Limb (tissue), 2 donors: ENCODE measurements at regions not wholly inside any gene's neighbourhood (a gene's known extent, or its start where the extent isn't known, plus 50 kb on each side); places are given as distances from the start of the nearest gene placed in this dataset.
A peak's percentile ranks its signal among the peaks of the same experiment; 100 is the strongest.

Experiments
- DNase-seq, 2 donors: peaks; one replicate each; pipeline ENCODE4 v3.0.0-alpha.2; 2016; ENCODE audit errors: extremely low spot score in 2 of 2

DNA sequence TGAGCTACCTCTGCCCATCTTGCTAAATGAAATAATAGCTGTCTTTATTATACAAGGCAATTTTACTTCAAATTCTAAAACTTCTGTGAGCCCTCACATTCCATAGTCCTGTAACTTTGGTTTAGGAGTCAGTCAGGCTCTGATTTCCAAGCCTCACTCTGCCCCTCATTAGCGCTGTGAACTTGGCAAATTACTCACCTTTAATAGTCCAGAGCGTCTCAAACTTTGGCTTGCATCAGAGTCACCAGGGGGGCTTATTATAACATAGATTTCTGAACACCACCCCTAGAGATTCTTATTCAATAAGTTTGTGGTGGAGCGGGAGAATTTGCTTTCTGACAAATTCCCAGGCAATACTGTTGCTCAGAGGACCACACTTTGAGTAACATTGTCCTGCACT, 126.2 kb upstream of the FGGY start:
- no peak for DNase-seq

DNA sequence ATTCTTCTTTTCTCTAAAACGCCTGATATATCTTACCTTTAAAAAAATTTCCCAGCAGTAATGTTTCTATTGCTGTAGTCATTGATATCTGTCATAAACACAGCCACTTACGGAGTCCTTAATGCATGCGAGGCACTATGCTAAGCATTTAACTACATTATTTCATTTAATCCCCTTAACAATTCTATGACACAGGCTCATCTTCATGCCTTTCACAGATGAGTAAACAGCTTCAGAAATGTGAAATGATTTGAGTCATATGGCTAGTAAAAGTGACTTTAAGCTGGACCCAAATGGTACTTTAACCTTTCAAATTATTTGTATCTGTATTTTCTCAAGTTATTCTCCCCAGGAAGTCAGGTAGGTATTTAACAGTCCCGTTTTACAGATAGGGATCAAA, 125.1 kb upstream of the FGGY start:
- DNase-seq, result no peak

- DNase-seq, result no peak
Observed at GRCh38 chr1:59172693-59173092, 124.2 kb upstream of the FGGY start.

DNA sequence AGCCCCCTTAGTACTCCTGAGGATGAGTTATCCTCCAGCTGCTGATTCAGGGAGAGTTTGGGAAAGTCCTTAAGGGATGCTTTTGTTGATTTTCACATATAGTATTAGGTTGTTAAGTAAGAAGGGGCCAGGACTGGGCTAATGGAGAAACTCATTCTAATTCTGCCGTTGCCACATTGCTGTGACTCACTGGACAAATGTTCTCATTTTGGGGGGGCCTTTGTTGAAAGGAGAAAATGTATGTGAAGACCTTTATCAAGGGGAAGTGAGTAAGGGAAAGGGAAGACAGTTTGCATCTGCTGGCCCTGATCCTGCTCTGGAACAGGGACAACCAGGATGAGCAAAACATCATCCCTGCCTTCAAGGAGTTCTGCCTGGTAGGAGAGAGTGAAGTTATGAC, 123.2 kb upstream of the FGGY start:
- no peak for DNase-seq

GRCh38 chr1:59176471-59176870, 120.4 kb upstream of the FGGY start:
- no peak for DNase-seq

GRCh38 chr1:59177756-59178155, 119.1 kb upstream of the FGGY start:
- no peak for DNase-seq

DNA sequence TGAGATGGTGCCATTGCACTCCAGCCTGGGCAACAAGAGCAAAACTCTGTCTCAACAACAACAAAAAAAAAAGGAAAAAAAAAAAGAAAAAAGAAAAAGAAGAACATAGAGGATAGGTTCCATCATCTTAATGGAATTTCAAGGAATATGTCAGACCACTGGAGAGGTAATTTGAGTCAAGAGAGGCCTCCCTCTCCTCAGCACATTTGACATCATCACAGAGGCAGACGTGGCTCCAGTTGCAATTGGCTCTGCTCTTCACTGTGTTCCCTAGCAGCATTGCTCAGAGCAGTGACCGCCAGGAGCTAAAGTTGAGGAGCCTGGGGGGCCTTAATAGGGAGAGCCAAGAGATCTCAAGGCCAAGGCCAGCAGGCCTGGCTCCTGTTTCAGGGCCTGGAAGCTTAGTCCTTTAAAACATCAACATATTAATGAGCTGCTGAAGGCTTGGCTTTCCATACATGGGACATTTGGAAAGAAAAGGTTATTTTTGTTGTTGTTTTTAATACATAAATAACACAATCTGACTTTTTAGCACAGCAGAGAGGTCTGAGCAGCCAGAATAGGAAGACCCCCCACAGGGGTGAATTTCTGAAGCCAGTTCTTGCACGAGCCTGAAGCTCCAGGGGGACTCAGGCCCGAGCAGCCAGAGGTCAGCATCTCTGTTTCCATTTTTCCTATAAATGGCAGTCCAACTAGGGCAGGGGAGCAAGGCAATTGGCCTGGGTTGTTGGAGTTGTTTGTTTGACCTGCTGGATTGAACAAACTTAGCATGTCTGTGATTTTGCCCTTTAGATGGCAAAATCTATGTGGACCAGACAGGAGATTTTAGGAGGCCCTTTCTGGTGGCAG, 118.3 kb upstream of the FGGY start:
- peak; percentile 61 to 66 for DNase-seq

GRCh38 chr1:59179673-59180072, 117.2 kb upstream of the FGGY start:
- DNase-seq, result no peak

GRCh38 chr1:59180735-59181134, 116.2 kb upstream of the FGGY start:
- no peak for DNase-seq

DNA sequence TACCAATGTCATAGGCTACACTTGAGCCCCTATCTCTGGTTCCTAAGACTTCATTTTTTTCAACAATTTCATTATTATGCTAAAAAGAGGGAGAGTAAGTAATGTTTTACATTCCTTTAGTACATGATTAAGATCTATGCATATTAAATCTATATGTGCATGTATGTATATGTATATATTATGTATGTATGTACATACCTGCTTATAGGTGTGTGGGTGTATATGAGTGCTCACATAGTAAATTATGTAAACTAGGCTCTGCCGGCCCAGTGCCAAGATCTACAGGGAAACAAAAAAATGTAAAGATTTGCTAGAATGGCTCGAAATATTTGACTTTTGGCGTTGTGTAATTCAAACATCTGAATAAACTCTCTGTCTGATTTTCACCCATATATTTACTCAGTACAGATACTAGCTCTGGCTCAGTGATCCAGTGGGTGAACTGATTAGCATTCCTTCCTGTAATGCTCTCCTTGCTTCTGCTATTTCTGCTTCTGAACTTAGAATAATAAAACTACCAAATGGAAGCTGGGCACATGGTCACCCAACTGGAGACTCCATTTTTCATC, 113.1 kb upstream of the FGGY start:
- no peak for DNase-seq

GRCh38 chr1:59184365-59184905, 112.5 kb upstream of the FGGY start:
- no peak for DNase-seq

GRCh38 chr1:59185163-59185860, 111.6 kb upstream of the FGGY start:
- DNase-seq, result no peak

- DNase-seq, result peak in 1 of 2 donors; percentile 32
Observed at GRCh38 chr1:59186656-59187055, 110.2 kb upstream of the FGGY start.

- DNase-seq, result no peak
Observed at GRCh38 chr1:59188413-59189213, 108.3 kb upstream of the FGGY start.

- DNase-seq, result no peak
Observed at GRCh38 chr1:59193443-59194093, 103.3 kb upstream of the FGGY start.

- DNase-seq, result no peak
Observed at GRCh38 chr1:59194621-59195020, 102.3 kb upstream of the FGGY start.

- no peak for DNase-seq
Observed at GRCh38 chr1:59195151-59195550, 101.7 kb upstream of the FGGY start.

- DNase-seq, result peak in 1 of 2 donors; percentile 45
Observed at GRCh38 chr1:59198564-59198963, 98.3 kb upstream of the FGGY start.

GRCh38 chr1:59199147-59199546, 97.7 kb upstream of the FGGY start:
- DNase-seq, result no peak

DNA sequence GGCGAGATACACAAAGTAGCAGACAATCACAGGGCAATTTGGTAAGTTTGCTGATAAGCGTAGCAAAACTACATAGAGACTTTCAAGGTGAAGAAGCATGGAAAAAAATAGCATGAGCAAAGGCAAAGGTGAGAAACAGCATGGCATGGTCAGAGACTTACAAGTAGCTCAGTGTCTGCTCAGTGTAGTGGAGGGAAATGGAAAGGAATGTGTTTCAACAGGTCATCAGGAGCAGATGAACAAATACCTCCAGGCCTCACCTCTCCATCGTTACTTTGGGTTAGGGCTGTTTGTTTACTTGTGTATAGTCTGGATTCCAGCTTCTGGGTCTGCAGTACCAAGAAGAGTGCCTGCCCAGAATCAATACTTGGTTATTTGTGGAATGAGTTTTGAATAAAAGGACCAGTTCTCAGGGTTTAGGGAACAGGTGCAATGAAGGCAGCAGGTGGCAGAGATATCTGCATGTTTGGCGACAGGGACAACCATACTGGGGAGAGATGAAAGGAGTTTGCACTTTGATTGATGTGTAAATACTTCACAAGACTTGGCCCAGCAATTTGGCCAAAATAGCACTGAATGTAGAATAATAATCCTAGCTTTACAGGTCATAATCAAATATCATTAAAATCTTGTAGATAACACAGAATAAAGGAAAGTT, 97.0 kb upstream of the FGGY start:
- no peak for DNase-seq
